AG09319 (cell line): ENCODE measurements at regions not wholly inside any gene's neighbourhood (a gene's known extent, or its start where the extent isn't known, plus 50 kb on each side); places are given as distances from the start of the nearest gene placed in this dataset.
"Not testable (repeated sequence)": the region's sequence is repeated elsewhere in the genome, so short reads cannot be mapped to it uniquely, and the experiment has no call there.

Experiments used
- DNase-seq: peaks from one replicate; pipeline ENCODE4 v3.0.0-alpha.2; 2010; ENCODE audit warnings: low read depth; ENCODE audit errors: extremely low read depth
- CTCF ChIP-seq: IDR thresholded peaks from 2 replicates; pipeline ENCODE4 v1.5.1; 2011; ENCODE audit warnings: low read depth, mild to moderate bottlenecking, inconsistent platforms, low read length, moderate library complexity

GRCh38 chr4:187724456-187724855 is 271.1 kb upstream of the ZFP42 start:
- DNase-seq = no peak
- no peak for TF ChIP-seq CTCF

- no peak for DNase-seq
- no peak for TF ChIP-seq CTCF
Measured at GRCh38 chr4:187726485-187726884, 269.1 kb upstream of the ZFP42 start.

GRCh38 chr4:187732524-187732923 is 263.0 kb upstream of the ZFP42 start:
- no peak for TF ChIP-seq CTCF
- no peak for DNase-seq

GRCh38 chr4:187739771-187740170 is 255.8 kb upstream of the ZFP42 start:
- TF ChIP-seq CTCF = no peak

GRCh38 chr4:187744911-187745310 is 250.7 kb upstream of the ZFP42 start:
- no peak for TF ChIP-seq CTCF
- DNase-seq = no peak

More at GRCh38 chr4:187739771-187740170, 255.8 kb upstream of the ZFP42 start:
- no peak for DNase-seq

- DNase-seq = not testable (repeated sequence)
Measured at GRCh38 chr4:187750652-187751051, 244.9 kb upstream of the ZFP42 start.

- TF ChIP-seq CTCF = no peak
- DNase-seq = no peak
Measured at GRCh38 chr4:187767158-187767557, 228.4 kb upstream of the ZFP42 start.

GRCh38 chr4:187767687-187768086 is 227.9 kb upstream of the ZFP42 start:
- no peak for DNase-seq
- no peak for TF ChIP-seq CTCF
